Suprapubic skin (tissue), 3 donors: ENCODE measurements at regions not wholly inside any gene's neighbourhood (a gene's known extent, or its start where the extent isn't known, plus 50 kb on each side); places are given as distances from the start of the nearest gene placed in this dataset.

Source experiments
- CTCF ChIP-seq, 2 donors: fragments of 200-600 bp in 1 of 2; fragments of 450-650 bp in 1 of 2; sonication (generic) in 1 of 2; IDR thresholded peaks; one replicate each; pipeline ENCODE4 v1.5.1; 2016 to 2019; ENCODE audit warnings: antibody characterized with exemption in 2 of 2, mild to moderate bottlenecking in 1 of 2, moderate library complexity in 1 of 2
- EP300 ChIP-seq: sonication (generic); formaldehyde crosslinking; IDR thresholded peaks from one replicate; pipeline ENCODE4 v1.6.1; 2017; ENCODE audit warnings: antibody characterized with exemption
- POLR2A ChIP-seq, 2 donors: fragments of 450-650 bp; IDR thresholded peaks; one replicate each; pipeline ENCODE4 v1.6.1; 2017; ENCODE audit warnings: antibody characterized with exemption in 2 of 2, mild to moderate bottlenecking in 2 of 2, moderate library complexity in 2 of 2

- TF ChIP-seq CTCF (IDR thresholded peaks at IDR 0.05) (no peak), EP300 (no peak), POLR2A (IDR thresholded peaks at IDR 0.05) (no peak)
Measured at GRCh38 chr4:129578336-129578735, 482.4 kb downstream of the C4orf33 start.
